ENCODE measurements at regions not wholly inside any gene's neighbourhood (a gene's known extent, or its start where the extent isn't known, plus 50 kb on each side); places are given as distances from the start of the nearest gene placed in this dataset.

GRCh38 chr12:25694072-25694471 lies 141.0 kb upstream of the LMNTD1 start:
- intact Hi-C loops (cut with DNase I): no loop called here
- H3K36me3 ChIP-seq: no peaks in the 10 kb centered on the region
- no peak overlapping the region for H3K27ac ChIP-seq
- TF ChIP-seq CTCF (IDR thresholded peaks at IDR 0.05): no peak
- no peak for FAIRE-seq
- H3K27me3 ChIP-seq: no peaks in the 10 kb centered on the region
- H3K9me3 ChIP-seq: no peaks in the 10 kb centered on the region
- no peak for DNase-seq
- H3K4me3 ChIP-seq: no peak overlapping the region
- no peaks in the 10 kb centered on the region for H3K4me1 ChIP-seq
- WGBS, 2 donors: 64 to 70% methylated on average over 7 of the region's 7 CpGs
- no peak for ATAC-seq

GRCh38 chr12:25695574-25695973 lies 142.5 kb upstream of the LMNTD1 start:
- H3K4me3 ChIP-seq: no peak overlapping the region
- H3K9me3 ChIP-seq: no peaks in the 10 kb centered on the region
- no peak for DNase-seq
- no peaks in the 10 kb centered on the region for H3K36me3 ChIP-seq
- intact Hi-C loops (cut with DNase I): no loop called here
- no peak for TF ChIP-seq CTCF (IDR thresholded peaks at IDR 0.05)
- ATAC-seq: no peak
- no peaks in the 10 kb centered on the region for H3K4me1 ChIP-seq
- WGBS, 2 donors: 86 to 95% methylated on average over 4 of the region's 4 CpGs
- H3K27me3 ChIP-seq: no peaks in the 10 kb centered on the region
- no peak for FAIRE-seq
- no peak overlapping the region for H3K27ac ChIP-seq

DNA sequence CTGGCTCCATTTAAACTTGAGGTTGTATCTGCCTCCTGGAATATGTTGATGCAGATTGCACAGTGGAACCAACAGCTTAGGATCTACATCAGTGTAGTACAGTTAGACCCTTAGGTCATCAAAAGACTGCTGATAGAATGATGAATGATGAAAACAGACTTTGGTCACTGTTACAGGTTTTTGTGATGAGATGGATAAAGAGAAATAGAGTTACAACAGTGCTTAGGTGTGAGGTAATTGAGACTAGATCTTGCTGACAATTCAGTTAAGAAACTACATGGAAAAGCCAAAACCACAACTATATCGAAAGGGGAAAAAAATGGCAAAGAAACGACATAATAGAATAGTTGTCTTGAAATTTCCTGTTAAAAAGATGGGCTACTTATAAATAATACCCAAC lies 145.7 kb upstream of the LMNTD1 start:
- no peaks in the 10 kb centered on the region for H3K27me3 ChIP-seq
- 70 to 79% methylated on average over 2 of the region's 2 CpGs for WGBS, 2 donors
- ATAC-seq (no peak), FAIRE-seq (no peak), DNase-seq (no peak)
- H3K9me3 ChIP-seq: no peaks in the 10 kb centered on the region
- no peak overlapping the region for H3K4me3 ChIP-seq
- no peak for TF ChIP-seq CTCF (IDR thresholded peaks at IDR 0.05)
- no peaks in the 10 kb centered on the region for H3K4me1 ChIP-seq
- intact Hi-C loops (cut with DNase I): no loop called here
- no peaks in the 10 kb centered on the region for H3K36me3 ChIP-seq
- H3K27ac ChIP-seq: no peak overlapping the region

GRCh38 chr12:25699454-25699853 lies 146.4 kb upstream of the LMNTD1 start:
- FAIRE-seq (no peak), DNase-seq (no peak), ATAC-seq (no peak)
- no peak for TF ChIP-seq CTCF (IDR thresholded peaks at IDR 0.05)
- H3K4me3 ChIP-seq: no peak overlapping the region
- no peaks in the 10 kb centered on the region for H3K4me1 ChIP-seq
- no peaks in the 10 kb centered on the region for H3K27me3 ChIP-seq
- H3K36me3 ChIP-seq: no peaks in the 10 kb centered on the region
- 87 to 97% methylated on average over 1 of the region's 1 CpG for WGBS, 2 donors
- no peak overlapping the region for H3K27ac ChIP-seq
- no peaks in the 10 kb centered on the region for H3K9me3 ChIP-seq
- intact Hi-C loops (cut with DNase I): no loop called here

DNA sequence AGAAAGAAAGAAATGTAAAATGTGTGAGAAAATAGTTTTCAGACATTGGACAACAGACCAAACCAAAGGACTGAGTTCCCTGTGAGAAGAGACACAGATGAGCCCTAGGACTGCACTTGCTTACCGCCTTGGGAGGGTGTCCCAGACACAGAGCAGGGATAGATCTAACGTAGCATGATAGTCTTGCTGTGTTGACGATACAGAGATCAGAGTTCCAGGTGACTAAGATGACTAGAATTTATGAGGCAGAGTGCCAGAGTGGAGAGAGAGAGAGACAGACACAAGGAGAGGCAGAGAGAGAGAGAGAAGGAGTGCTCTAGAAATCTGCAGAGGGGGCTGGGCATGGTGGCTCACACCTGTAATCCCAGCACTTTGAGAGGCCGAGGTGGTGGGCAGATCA lies 148.2 kb upstream of the LMNTD1 start:
- Histone ChIP-seq H3K4me3 (no peak overlapping the region), H3K27ac (no peak overlapping the region), H3K36me3 (no peaks in the 10 kb centered on the region), H3K9me3 (no peaks in the 10 kb centered on the region), H3K4me1 (no peaks in the 10 kb centered on the region), H3K27me3 (no peaks in the 10 kb centered on the region)
- no peak for TF ChIP-seq CTCF (IDR thresholded peaks at IDR 0.05)
- intact Hi-C loops (cut with DNase I): no loop called here
- no peak for DNase-seq
- ATAC-seq: no peak
- WGBS, 2 donors: 59 to 81% methylated on average over 4 of the region's 4 CpGs
- FAIRE-seq: no peak

All from pancreas (tissue), 10 donors.